GM19324 (cell line): ENCODE measurements at regions not wholly inside any gene's neighbourhood (a gene's known extent, or its start where the extent isn't known, plus 50 kb on each side); places are given as distances from the start of the nearest gene placed in this dataset.

Experiments
- ATAC-seq: cut with Tn5 transposase; IDR thresholded peaks from one replicate; pipeline ENCODE4 v1.9.1; 2021; ENCODE audit warnings: mild to moderate bottlenecking, moderate library complexity; ENCODE audit not compliant: unreplicated experiment, low FRiP score

- no peak for ATAC-seq
Measured at GRCh38 chr1:209527993-209528717, 55.4 kb upstream of the CAMK1G start.

GRCh38 chr1:209529233-209529632 is 54.3 kb upstream of the CAMK1G start:
- ATAC-seq = no peak

- ATAC-seq = no peak
Measured at GRCh38 chr1:209531006-209531405, 52.5 kb upstream of the CAMK1G start.

GRCh38 chr1:209531549-209531948 is 52.0 kb upstream of the CAMK1G start:
- no peak for ATAC-seq
